ENCODE measurements at regions not wholly inside any gene's neighbourhood (a gene's known extent, or its start where the extent isn't known, plus 50 kb on each side); places are given as distances from the start of the nearest gene placed in this dataset.

DNA sequence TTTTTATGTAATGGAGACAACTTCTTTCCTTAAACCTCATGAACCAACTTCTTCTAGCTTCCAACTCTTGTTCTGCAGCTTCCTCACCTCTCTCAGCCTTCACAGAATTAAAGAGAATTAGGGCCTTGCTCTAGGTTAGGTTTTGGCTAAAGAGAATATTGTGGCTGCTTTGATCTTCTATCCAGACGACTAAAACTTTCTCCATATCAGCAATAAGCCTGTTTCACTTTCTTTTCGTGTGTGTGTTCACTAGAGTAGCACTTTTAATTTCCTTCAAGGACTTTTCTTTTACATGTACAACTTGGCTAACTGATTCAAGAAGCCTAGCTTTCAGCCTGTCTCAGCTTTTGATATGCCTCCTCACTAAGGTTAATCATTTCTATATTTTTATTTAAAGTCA lies 596.1 kb upstream of the NRSN1 start:
- H3K27me3 Mint-ChIP-seq (ENCODE audit: low read depth), result no peaks in the 10 kb centered on the region
- H2AFZ ChIP-seq (ENCODE audit: low read length), result no peak overlapping the region
- H2BK20ac ChIP-seq (ENCODE audit: low read depth, low read length, poor library complexity, severe bottlenecking), result no peak overlapping the region
- H2BK5ac ChIP-seq (ENCODE audit: insufficient read length, low read length), result no peak overlapping the region
- no peak for TF ChIP-seq CTCF (conservative IDR thresholded peaks at IDR 0.05)
- H2AK5ac ChIP-seq (ENCODE audit: insufficient read length, low read length), result no peak overlapping the region
- no CpG with 5 or more reads among the region's 2 CpGs for WGBS (ENCODE audit: extremely low coverage, insufficient read length, low lambda C conversion rate)
- H3K27ac Mint-ChIP-seq, result no peak overlapping the region
- H3K36me3 Mint-ChIP-seq (ENCODE audit: insufficient read depth in 1 of 3, low read depth in 3 of 3), result peaks cover 0 to 6% (median 0%) of the 10 kb centered on the region in 3 experiments; a peak in 3 of 7 replicates
- no peak overlapping the region for H2BK120ac ChIP-seq (ENCODE audit: low read depth, low read length, poor library complexity, severe bottlenecking)
- H3K9ac ChIP-seq (ENCODE audit: extremely low read depth, insufficient read length, low read length), result no peak overlapping the region
- H3T11ph ChIP-seq (ENCODE audit: low read length), result no peak overlapping the region
- no peak overlapping the region for H3K56ac ChIP-seq (ENCODE audit: insufficient read length, low read depth, low read length)
- H3K4me1 ChIP-seq (ENCODE audit: insufficient read depth, low read length), result no peaks in the 10 kb centered on the region
- peaks cover 0 to 2% of the 10 kb centered on the region in 2 experiments; a peak in 2 of 4 replicates for H3K4me1 Mint-ChIP-seq
- no peak overlapping the region for H3K23ac ChIP-seq (ENCODE audit: insufficient read length, low read depth, low read length)
- H3K14ac ChIP-seq (ENCODE audit: insufficient read depth, low read length), result no peak overlapping the region
- no peaks in the 10 kb centered on the region for H3K23me2 ChIP-seq (ENCODE audit: insufficient read length, low read depth, low read length, poor library complexity, severe bottlenecking)
- H4K5ac ChIP-seq (ENCODE audit: insufficient read length, low read depth, low read length), result no peak overlapping the region
- no peak for DNase-seq
- H4K91ac ChIP-seq (ENCODE audit: insufficient read length, low read depth, low read length), result no peak overlapping the region
- no peaks in the 10 kb centered on the region for H3K9me3 ChIP-seq (ENCODE audit: control insufficient read depth, low read depth, low read length)
- H2BK12ac ChIP-seq (ENCODE audit: insufficient read length, low read depth, low read length), result no peak overlapping the region
- no peaks in the 10 kb centered on the region for H3K27me3 ChIP-seq (ENCODE audit: insufficient read depth, low read length)
- no peak overlapping the region for H3K27ac ChIP-seq (ENCODE audit: insufficient read length, low read depth, low read length)
- H3K79me2 ChIP-seq (ENCODE audit: insufficient read depth, low read length), result no peaks in the 10 kb centered on the region
- no peaks in the 10 kb centered on the region for H4K20me1 ChIP-seq (ENCODE audit: control insufficient read depth, insufficient read depth, insufficient read length)
- H3K4me3 Mint-ChIP-seq, result no peak overlapping the region
- no peak overlapping the region for H3K4me2 ChIP-seq (ENCODE audit: insufficient read depth, insufficient read length, low read length)
- H3K79me1 ChIP-seq (ENCODE audit: insufficient read depth, low read depth, low read length, poor library complexity, severe bottlenecking), result no peaks in the 10 kb centered on the region
- no peak overlapping the region for H2BK15ac ChIP-seq (ENCODE audit: low read depth, low read length)
- no peak overlapping the region for H3K18ac ChIP-seq (ENCODE audit: insufficient read length, low read depth, low read length)
- no peak overlapping the region for H3K4ac ChIP-seq (ENCODE audit: low read depth, low read length)
- H3K9me3 Mint-ChIP-seq, result peaks cover 3 to 4% of the 10 kb centered on the region in 2 experiments; a peak in 3 of 5 replicates
- H4K8ac ChIP-seq (replicated peaks; ENCODE audit: insufficient read length, low read depth, low read length), result no peak overlapping the region
